Upper lobe of left lung (tissue), 4 donors: ENCODE measurements at regions not wholly inside any gene's neighbourhood (a gene's known extent, or its start where the extent isn't known, plus 50 kb on each side); places are given as distances from the start of the nearest gene placed in this dataset.

Experiments
- POLR2A ChIP-seq, 4 donors: fragments of 450-650 bp; IDR thresholded peaks; one replicate each; pipeline ENCODE4 v1.5.1; 2016 to 2017; ENCODE audit warnings: antibody characterized with exemption in 4 of 4, mild to moderate bottlenecking in 2 of 4
- TF ChIP-seq, protein P1 (sequence below), 6 experiments: fragments of 450-650 bp in 4 of 6; fragments of 200-600 bp in 2 of 6; sonication (generic) in 2 of 6; IDR thresholded peaks; one replicate each; pipeline ENCODE4 v1.5.1; 2016 to 2019; ENCODE audit warnings: antibody characterized with exemption in 6 of 6

DNA sequence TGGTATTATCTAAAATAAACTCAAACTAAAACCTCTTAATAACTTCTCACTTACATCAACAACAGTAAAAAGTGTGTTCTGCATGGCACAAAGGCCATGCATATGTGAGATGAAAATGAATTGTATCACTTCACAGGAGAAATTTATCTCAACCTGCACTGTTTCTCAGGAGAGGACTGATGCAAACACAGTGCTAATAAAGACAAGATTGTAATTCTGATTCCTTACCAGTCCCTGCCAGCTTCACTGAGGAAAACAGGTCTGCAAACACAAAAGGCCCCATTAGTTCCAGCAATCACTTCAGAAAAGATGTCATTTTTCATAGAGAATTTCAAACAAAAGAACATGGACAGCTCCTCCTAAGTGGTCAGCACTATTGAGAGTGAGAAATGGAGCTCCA, 117.3 kb upstream of the PDE4D start:
- no peak for TF ChIP-seq POLR2A (IDR thresholded peaks at IDR 0.05)
- TF ChIP-seq, protein P1, sequence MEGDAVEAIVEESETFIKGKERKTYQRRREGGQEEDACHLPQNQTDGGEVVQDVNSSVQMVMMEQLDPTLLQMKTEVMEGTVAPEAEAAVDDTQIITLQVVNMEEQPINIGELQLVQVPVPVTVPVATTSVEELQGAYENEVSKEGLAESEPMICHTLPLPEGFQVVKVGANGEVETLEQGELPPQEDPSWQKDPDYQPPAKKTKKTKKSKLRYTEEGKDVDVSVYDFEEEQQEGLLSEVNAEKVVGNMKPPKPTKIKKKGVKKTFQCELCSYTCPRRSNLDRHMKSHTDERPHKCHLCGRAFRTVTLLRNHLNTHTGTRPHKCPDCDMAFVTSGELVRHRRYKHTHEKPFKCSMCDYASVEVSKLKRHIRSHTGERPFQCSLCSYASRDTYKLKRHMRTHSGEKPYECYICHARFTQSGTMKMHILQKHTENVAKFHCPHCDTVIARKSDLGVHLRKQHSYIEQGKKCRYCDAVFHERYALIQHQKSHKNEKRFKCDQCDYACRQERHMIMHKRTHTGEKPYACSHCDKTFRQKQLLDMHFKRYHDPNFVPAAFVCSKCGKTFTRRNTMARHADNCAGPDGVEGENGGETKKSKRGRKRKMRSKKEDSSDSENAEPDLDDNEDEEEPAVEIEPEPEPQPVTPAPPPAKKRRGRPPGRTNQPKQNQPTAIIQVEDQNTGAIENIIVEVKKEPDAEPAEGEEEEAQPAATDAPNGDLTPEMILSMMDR (IDR thresholded peaks at IDR 0.05), result no peak
